Left ventricle myocardium inferior (tissue), 1 donor: ENCODE measurements at regions not wholly inside any gene's neighbourhood (a gene's known extent, or its start where the extent isn't known, plus 50 kb on each side); places are given as distances from the start of the nearest gene placed in this dataset.

ENCODE experiments used
- DNase-seq: peaks from one replicate; pipeline ENCODE4 v3.0.0-alpha.2; 2020
- H3K27ac ChIP-seq: fragments of 200-600 bp; replicated peaks from 2 replicates; pipeline ENCODE4 v1.8.0; 2021
- H3K27me3 ChIP-seq: fragments of 200-600 bp; 2 replicates; pipeline ENCODE4 v1.8.0; 2021; ENCODE audit warnings: low read depth
- H3K36me3 ChIP-seq: fragments of 200-600 bp; 2 replicates; pipeline ENCODE4 v1.8.0; 2021
- H3K4me1 ChIP-seq: fragments of 200-600 bp; 2 replicates; pipeline ENCODE4 v1.8.0; 2021
- H3K4me3 ChIP-seq: fragments of 200-600 bp; 2 replicates; pipeline ENCODE4 v1.8.0; 2021; ENCODE audit warnings: mild to moderate bottlenecking, moderate library complexity
- H3K9me3 ChIP-seq: fragments of 200-600 bp; replicated peaks from 2 replicates; pipeline ENCODE4 v1.8.0; 2021
- intact Hi-C: fragments of 100-400 bp; cut with micrococcal nuclease; formaldehyde crosslinking; loops from one replicate; pipeline ENCODE4 v1.11.0; 2022
- TF ChIP-seq, protein P1 (sequence below): fragments of 200-600 bp; IDR thresholded peaks from 2 replicates; pipeline ENCODE4 v1.8.0; 2021; ENCODE audit warnings: antibody characterized with exemption, mild to moderate bottlenecking, borderline replicate concordance
- donor health status: DM: no; HTN: yes; CAD: no; lungs with severe emphysema.

DNA sequence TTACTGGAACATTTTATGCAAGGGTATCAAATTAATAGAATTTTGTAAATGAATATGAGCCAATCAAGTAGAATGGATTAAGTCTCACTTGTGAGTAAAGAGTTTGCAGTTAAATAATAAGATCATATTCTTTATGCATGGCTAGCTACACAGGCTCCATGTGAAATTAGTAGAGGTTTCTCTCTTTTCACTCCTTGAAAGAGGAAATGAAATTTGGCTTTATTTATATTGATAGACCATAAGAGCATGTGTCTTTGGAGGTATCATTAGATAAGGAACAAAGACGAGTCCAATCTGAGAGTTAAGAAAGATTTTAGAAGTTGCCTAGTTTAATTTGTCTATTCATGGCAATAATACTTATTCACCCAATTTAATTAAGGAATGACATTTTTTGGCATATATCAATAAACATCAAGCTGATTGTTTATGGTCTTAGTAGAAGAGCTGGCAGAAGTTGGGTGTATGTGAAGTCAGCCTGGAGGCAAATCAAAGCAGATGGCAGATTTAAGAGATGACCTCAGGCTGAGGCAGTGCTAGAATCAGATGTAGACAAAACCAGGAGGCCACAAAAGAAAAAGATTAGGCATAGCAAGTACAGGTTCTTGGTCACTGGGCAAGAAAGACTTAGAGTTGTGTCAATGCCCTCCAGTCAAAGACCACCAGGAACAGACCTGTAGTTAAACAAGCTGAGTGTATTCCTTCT, 406.5 kb upstream of the ARHGEF26 start:
- H3K36me3 ChIP-seq = no peaks in the 10 kb centered on the region
- TF ChIP-seq, protein P1, sequence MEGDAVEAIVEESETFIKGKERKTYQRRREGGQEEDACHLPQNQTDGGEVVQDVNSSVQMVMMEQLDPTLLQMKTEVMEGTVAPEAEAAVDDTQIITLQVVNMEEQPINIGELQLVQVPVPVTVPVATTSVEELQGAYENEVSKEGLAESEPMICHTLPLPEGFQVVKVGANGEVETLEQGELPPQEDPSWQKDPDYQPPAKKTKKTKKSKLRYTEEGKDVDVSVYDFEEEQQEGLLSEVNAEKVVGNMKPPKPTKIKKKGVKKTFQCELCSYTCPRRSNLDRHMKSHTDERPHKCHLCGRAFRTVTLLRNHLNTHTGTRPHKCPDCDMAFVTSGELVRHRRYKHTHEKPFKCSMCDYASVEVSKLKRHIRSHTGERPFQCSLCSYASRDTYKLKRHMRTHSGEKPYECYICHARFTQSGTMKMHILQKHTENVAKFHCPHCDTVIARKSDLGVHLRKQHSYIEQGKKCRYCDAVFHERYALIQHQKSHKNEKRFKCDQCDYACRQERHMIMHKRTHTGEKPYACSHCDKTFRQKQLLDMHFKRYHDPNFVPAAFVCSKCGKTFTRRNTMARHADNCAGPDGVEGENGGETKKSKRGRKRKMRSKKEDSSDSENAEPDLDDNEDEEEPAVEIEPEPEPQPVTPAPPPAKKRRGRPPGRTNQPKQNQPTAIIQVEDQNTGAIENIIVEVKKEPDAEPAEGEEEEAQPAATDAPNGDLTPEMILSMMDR = no peak
- DNase-seq = no peak
- H3K4me1 ChIP-seq = no peaks in the 10 kb centered on the region
- H3K27ac ChIP-seq = no peak overlapping the region
- H3K27me3 ChIP-seq = no peaks in the 10 kb centered on the region
- peaks cover 32% of the 10 kb centered on the region for H3K9me3 ChIP-seq
- no peak overlapping the region for H3K4me3 ChIP-seq
- intact Hi-C loops = no loop called here

DNA sequence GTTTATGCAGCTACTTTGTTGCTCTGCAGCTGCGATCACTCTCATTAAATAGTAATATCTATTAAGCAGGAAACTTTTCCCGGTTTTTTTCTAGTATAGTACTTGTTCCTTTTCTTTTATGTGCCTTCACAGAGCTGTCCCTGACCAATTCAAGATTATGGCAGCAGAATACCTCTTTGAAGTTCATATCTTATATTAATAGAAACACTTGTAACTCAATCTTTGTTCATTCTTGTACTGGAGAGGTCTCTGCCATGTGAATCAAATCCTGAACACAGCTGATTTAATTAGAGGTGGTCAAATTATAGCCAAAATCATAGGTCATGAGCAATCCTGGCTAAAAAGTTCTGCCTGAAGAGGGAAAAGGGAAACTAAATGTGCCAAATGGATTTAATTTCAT, 399.0 kb upstream of the ARHGEF26 start:
- no peak for DNase-seq
- TF ChIP-seq, protein P1 = no peak
- Histone ChIP-seq H3K27me3 (no peaks in the 10 kb centered on the region), H3K4me3 (no peak overlapping the region), H3K27ac (no peak overlapping the region), H3K4me1 (no peaks in the 10 kb centered on the region), H3K9me3 (no peaks in the 10 kb centered on the region), H3K36me3 (no peaks in the 10 kb centered on the region)
- intact Hi-C loops = no loop called here

DNA sequence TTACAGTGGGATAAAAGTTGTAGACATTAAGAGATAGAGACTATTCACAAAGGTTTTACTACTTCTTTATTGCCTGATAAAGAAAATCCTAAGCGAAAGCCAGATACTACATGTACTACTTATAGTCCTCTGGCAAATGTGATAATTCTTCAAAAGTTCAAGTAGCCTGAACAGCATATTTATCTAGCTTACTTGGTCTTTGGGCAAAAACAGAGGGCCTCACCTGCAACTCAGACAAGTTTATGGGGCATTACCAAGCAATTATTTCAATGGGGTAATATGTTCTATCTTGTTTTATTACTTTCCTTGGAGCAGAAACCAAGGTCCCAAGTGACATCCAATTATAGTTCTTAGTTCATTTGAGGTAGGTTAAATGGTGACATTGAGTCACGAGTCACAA, 390.1 kb upstream of the ARHGEF26 start:
- H3K9me3 ChIP-seq = peaks cover 8% of the 10 kb centered on the region
- no peak overlapping the region for H3K4me3 ChIP-seq
- no peaks in the 10 kb centered on the region for H3K4me1 ChIP-seq
- intact Hi-C loops = no loop called here
- no peaks in the 10 kb centered on the region for H3K36me3 ChIP-seq
- H3K27ac ChIP-seq = no peak overlapping the region
- no peak for DNase-seq
- H3K27me3 ChIP-seq = no peaks in the 10 kb centered on the region
- TF ChIP-seq, protein P1 = no peak

DNA sequence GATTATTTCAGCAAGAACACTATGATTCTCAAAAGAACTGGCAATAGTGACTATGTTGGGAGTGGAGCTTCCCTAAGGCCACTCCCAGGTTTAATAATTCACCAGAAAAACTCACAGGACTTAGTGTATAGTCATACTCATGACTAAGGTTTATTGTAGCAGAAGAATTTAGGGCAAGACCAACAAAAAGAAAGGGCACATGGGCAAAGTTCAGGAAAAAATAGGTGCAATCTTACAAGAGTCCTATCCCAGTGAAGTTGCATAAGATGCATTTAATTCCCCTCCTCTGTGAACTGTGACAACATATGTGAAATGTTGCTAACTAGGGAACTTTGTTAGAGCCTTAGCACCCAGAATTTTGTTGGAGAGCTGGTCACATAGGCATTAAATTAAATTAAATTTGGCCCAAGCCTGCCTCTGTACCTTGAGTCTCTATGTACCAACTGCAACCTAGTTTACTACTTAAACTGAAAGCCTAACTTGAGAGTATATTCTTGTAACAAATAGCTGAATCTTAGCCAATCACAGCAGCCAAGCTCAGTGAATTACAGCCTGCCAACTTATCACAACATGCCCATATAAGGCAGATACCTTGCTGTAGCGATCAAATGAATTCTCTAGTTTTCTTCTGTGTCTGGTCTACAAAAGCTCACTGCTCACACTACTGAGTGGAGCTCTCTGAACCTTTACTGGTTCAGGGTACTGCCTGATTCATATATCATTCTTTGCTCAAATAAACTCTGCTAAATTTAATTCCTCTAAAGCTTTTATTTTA, 386.2 kb upstream of the ARHGEF26 start:
- Histone ChIP-seq H3K4me3 (no peak overlapping the region), H3K36me3 (no peaks in the 10 kb centered on the region), H3K9me3 (peaks cover 20% of the 10 kb centered on the region), H3K27ac (no peak overlapping the region), H3K4me1 (no peaks in the 10 kb centered on the region), H3K27me3 (no peaks in the 10 kb centered on the region)
- TF ChIP-seq, protein P1 = no peak
- intact Hi-C loops = no loop called here
- no peak for DNase-seq

DNA sequence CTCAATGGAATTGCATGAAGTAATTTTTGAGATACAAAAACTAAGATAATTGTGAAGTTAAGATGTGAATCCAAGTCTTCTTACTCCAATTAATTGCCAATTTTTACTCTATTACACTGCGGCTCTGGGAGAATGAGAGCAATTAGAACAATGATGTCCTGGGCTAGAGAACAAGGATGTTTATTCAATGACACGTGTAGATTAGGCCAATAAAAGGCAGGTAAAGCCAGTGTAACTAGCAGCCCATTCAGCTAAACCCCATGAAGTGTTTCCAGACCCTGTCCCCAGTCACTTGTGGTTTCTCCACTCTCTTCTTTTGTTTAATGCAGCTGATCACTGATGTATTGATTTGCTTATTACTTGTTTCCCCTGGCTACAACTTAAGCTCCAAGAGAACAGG, 381.1 kb upstream of the ARHGEF26 start:
- no peaks in the 10 kb centered on the region for H3K27me3 ChIP-seq
- intact Hi-C loops = no loop called here
- TF ChIP-seq, protein P1 = no peak

More for the DNA sequence above, 381.1 kb upstream of the ARHGEF26 start:
- Histone ChIP-seq H3K4me3 (no peak overlapping the region), H3K4me1 (no peaks in the 10 kb centered on the region), H3K9me3 (peaks cover 12% of the 10 kb centered on the region), H3K27ac (no peak overlapping the region), H3K36me3 (no peaks in the 10 kb centered on the region)
- DNase-seq = no peak
